K562 (cell line): ENCODE measurements at regions not wholly inside any gene's neighbourhood (a gene's known extent, or its start where the extent isn't known, plus 50 kb on each side); places are given as distances from the start of the nearest gene placed in this dataset.

Source experiments
- ATAC-seq: fragments of 200-7000 bp; cut with Tn5 transposase; 3 replicates; pipeline ENCODE4 v1.9.1; 2020; ENCODE audit warnings: moderate library complexity
- BruUV-seq: library from RNA; stranded (reverse); fragments of 400-500 nt; replicated peaks from 2 replicates; lab custom pipeline; 2021; lab: Mats Ljungman, UMichigan
- CTCF ChIA-PET: fragments of 300-600 bp; formaldehyde crosslinking; extraction: SDS; loops from one replicate; lab custom pipeline; 2021; ENCODE audit warnings: low intra/inter-chr PET ratio; lab: Yijun Ruan, JAX
- POLR2A ChIA-PET: fragments of 300-600, 350-650 bp; sonication (Branson Sonifier 250); formaldehyde crosslinking; extraction: SDS; loops from one replicate; lab custom pipeline; 2021; ENCODE audit warnings: antibody characterized with exemption, inconsistent platforms; lab: Yijun Ruan, JAX
- DNase-seq, 4 experiments: peaks; one replicate each; pipeline versions ENCODE4 v3.0.0 to v3.0.0-alpha.2; 2011 to 2018; ENCODE audit warnings: low spot score in 3 of 4, mixed read lengths in 3 of 4; ENCODE audit errors: extremely low read depth in 1 of 4
- FAIRE-seq: peaks from 2 replicates; lab custom pipeline; 2011; peaks lifted over from hg19 to GRCh38; lab: Jason Lieb, UNC
- H2AFZ ChIP-seq: 2 replicates; pipeline ENCODE4 v1.6.0; 2011; ENCODE audit warnings: low read depth, low read length, control low read depth, inconsistent platforms
- H3K27ac ChIP-seq: fragments of 200-600 bp; 3 replicates; pipeline ENCODE4 v1.8.0; 2011; ENCODE audit warnings: low read depth, mild to moderate bottlenecking, control low read depth, inconsistent platforms, low read length, moderate library complexity, mixed read lengths; ENCODE audit errors: extremely low read depth
- H3K27me3 ChIP-seq, 2 experiments: fragments of 300-600 bp in 1 of 2; 2 replicates in 1 of 2; 3 replicates in 1 of 2; pipeline versions ENCODE4 v1.6.0 to v1.8.0; 2011; ENCODE audit warnings: inconsistent platforms in 2 of 2, low read length in 2 of 2, mild to moderate bottlenecking in 1 of 2, mixed read lengths in 1 of 2, moderate library complexity in 1 of 2; ENCODE audit not compliant: control insufficient read depth in 2 of 2, insufficient read depth in 2 of 2
- H3K36me3 ChIP-seq: fragments of 300-600 bp; 3 replicates; pipeline ENCODE4 v1.8.0; 2011; ENCODE audit warnings: mild to moderate bottlenecking, low read length, inconsistent platforms; ENCODE audit not compliant: control insufficient read depth, insufficient read depth
- H3K4me1 ChIP-seq, 2 experiments: fragments of 200-600 bp in 1 of 2; replicated peaks in 1 of 2; 2 replicates in 1 of 2; 3 replicates in 1 of 2; pipeline versions ENCODE4 v1.5.1 to v1.8.0; 2011; ENCODE audit warnings: inconsistent platforms in 2 of 2, low read length in 2 of 2, mild to moderate bottlenecking in 1 of 2, mixed read lengths in 1 of 2, moderate library complexity in 1 of 2; ENCODE audit not compliant: control insufficient read depth in 2 of 2, insufficient read depth in 2 of 2
- H3K4me2 ChIP-seq: 2 replicates; pipeline ENCODE4 v1.6.1; 2011; ENCODE audit warnings: low read length, control low read depth, inconsistent platforms, mixed read lengths; ENCODE audit not compliant: insufficient read depth
- H3K4me3 ChIP-seq: fragments of 200-600 bp; sonication (generic), shearing (Covaris generic); 2 replicates; pipeline ENCODE4 v1.5.1; 2016; ENCODE audit warnings: control low read depth, inconsistent platforms
- H3K79me2 ChIP-seq: fragments of 200-600 bp; 3 replicates; pipeline ENCODE4 v1.8.0; 2011; ENCODE audit warnings: low read length, inconsistent platforms; ENCODE audit not compliant: control insufficient read depth, insufficient read depth
- H3K9ac ChIP-seq, 2 experiments: 2 replicates each; pipeline versions ENCODE4 v1.6.0 to v1.6.1; 2011; ENCODE audit warnings: low read depth in 2 of 2, low read length in 2 of 2, control low read depth in 1 of 2, inconsistent platforms in 1 of 2, mild to moderate bottlenecking in 1 of 2, mixed read lengths in 1 of 2; ENCODE audit not compliant: insufficient read depth in 1 of 2
- H3K9me1 ChIP-seq: one replicate; pipeline ENCODE4 v1.6.0; 2011; ENCODE audit warnings: inconsistent platforms, mild to moderate bottlenecking, low read length, moderate library complexity; ENCODE audit not compliant: control insufficient read depth, insufficient read depth
- H3K9me3 ChIP-seq: replicated peaks from 2 replicates; pipeline ENCODE4 v1.5.1; 2011; ENCODE audit warnings: low read depth, low read length, inconsistent platforms; ENCODE audit not compliant: control insufficient read depth, insufficient read depth
- H4K20me1 ChIP-seq: replicated peaks from 2 replicates; pipeline ENCODE4 v1.6.1; 2011; ENCODE audit warnings: low read length, inconsistent platforms, mixed read lengths; ENCODE audit not compliant: control insufficient read depth, insufficient read depth
- CREB3 ChIP-seq: fragments of 450-650 bp; conservative IDR thresholded peaks from 2 replicates; pipeline ENCODE4 v1.6.1; 2016; ENCODE audit warnings: missing genetic modification characterization, low read depth, mild to moderate bottlenecking, missing compliant biosample characterization, moderate library complexity
- CREM ChIP-seq: IDR thresholded peaks from 2 replicates; pipeline ENCODE4 v1.6.1; 2014; ENCODE audit warnings: antibody characterized with exemption, low read depth
- FOXA3 ChIP-seq, 2 experiments: fragments of 450-650 bp in 1 of 2; sonication (generic) in 1 of 2; formaldehyde crosslinking; IDR thresholded peaks in 1 of 2; conservative IDR thresholded peaks in 1 of 2; 2 replicates each; pipeline versions ENCODE4 v1.4.0 to v1.8.0; 2020 to 2022; ENCODE audit warnings: mild to moderate bottlenecking in 2 of 2, missing genetic modification reagents in 1 of 2
- HMBOX1 ChIP-seq: sonication (generic); IDR thresholded peaks from 2 replicates; pipeline ENCODE4 v1.6.1; 2016
- NFE2L1 ChIP-seq: fragments of 450-650 bp; IDR thresholded peaks from 2 replicates; pipeline ENCODE4 v1.6.1; 2016; ENCODE audit warnings: missing genetic modification characterization, low read depth, mild to moderate bottlenecking, missing compliant biosample characterization, moderate library complexity, borderline replicate concordance
- NR2C2 ChIP-seq, 2 experiments: fragments of 200-800 bp in 1 of 2; sonication (Bioruptor generic) in 1 of 2; sonication (generic) in 1 of 2; formaldehyde crosslinking in 1 of 2; IDR thresholded peaks; 2 replicates each; pipeline versions ENCODE4 v1.6.1 to v1.8.0; 2016 to 2022; ENCODE audit warnings: mild to moderate bottlenecking in 1 of 2, missing compliant biosample characterization in 1 of 2, missing genetic modification characterization in 1 of 2, missing genetic modification reagents in 1 of 2
- RERE ChIP-seq: sonication (generic); formaldehyde crosslinking; IDR thresholded peaks from 2 replicates; pipeline ENCODE4 v1.8.0; 2023; ENCODE audit warnings: missing genetic modification reagents, mild to moderate bottlenecking, borderline replicate concordance
- ZNF696 ChIP-seq: fragments of 250-450 bp; sonication (Bioruptor Pico); conservative IDR thresholded peaks from 2 replicates; pipeline ENCODE4 v1.4.0; 2020; ENCODE audit warnings: mild to moderate bottlenecking, moderate library complexity
- in situ Hi-C: fragments of 300-500 bp; cut with MboI; formaldehyde crosslinking; loops from 4 replicates; pipeline ENCODE4 v1.15.0; 2018; ENCODE audit warnings: inconsistent platforms, mixed read lengths
- intact Hi-C: fragments of 100-400 bp; cut with micrococcal nuclease; formaldehyde crosslinking; loops from 2 replicates; pipeline ENCODE4 v1.14.2; 2022
- TF ChIP-seq, protein P1 (sequence below): fragments of 450-650 bp; formaldehyde crosslinking; IDR thresholded peaks from 2 replicates; pipeline ENCODE4 v1.4.0; 2020; ENCODE audit warnings: mild to moderate bottlenecking, moderate library complexity

- no peak overlapping the region for H3K9ac ChIP-seq
- no peaks in the 10 kb centered on the region for H4K20me1 ChIP-seq
- FAIRE-seq (no peak), DNase-seq (no peak), ATAC-seq (no peak)
- in situ Hi-C loops: no loop called here
- H3K27me3 ChIP-seq: no peaks in the 10 kb centered on the region
- no peak overlapping the region for H3K4me2 ChIP-seq
- H3K36me3 ChIP-seq: no peaks in the 10 kb centered on the region
- CTCF ChIA-PET: no interaction called here
- no peak overlapping the region for H3K27ac ChIP-seq
- H2AFZ ChIP-seq: no peak overlapping the region
- no peaks in the 10 kb centered on the region for H3K9me1 ChIP-seq
- H3K9me3 ChIP-seq: no peaks in the 10 kb centered on the region
- POLR2A ChIA-PET: no interaction called here
- BruUV-seq: no TSS peak
- H3K4me1 ChIP-seq: no peaks in the 10 kb centered on the region
- intact Hi-C loops: no loop called here
- H3K79me2 ChIP-seq: no peaks in the 10 kb centered on the region
- no peak overlapping the region for H3K4me3 ChIP-seq
- TF ChIP-seq RERE (no peak), NR2C2 (CRISPR knock-in tag; IDR thresholded peaks at IDR 0.05) (no peak), NR2C2 (tag; IDR thresholded peaks at IDR 0.05) (no peak), ZNF696 (CRISPR knock-in tag) (no peak), CREM (no peak), HMBOX1 (no peak), FOXA3 (CRISPR knock-in tag; conservative IDR thresholded peaks at IDR 0.05 in 1 of 2, IDR thresholded peaks at IDR 0.05 in 1 of 2) (no peak), NFE2L1 (tag) (no peak), CREB3 (no peak)
- TF ChIP-seq, protein P1, sequence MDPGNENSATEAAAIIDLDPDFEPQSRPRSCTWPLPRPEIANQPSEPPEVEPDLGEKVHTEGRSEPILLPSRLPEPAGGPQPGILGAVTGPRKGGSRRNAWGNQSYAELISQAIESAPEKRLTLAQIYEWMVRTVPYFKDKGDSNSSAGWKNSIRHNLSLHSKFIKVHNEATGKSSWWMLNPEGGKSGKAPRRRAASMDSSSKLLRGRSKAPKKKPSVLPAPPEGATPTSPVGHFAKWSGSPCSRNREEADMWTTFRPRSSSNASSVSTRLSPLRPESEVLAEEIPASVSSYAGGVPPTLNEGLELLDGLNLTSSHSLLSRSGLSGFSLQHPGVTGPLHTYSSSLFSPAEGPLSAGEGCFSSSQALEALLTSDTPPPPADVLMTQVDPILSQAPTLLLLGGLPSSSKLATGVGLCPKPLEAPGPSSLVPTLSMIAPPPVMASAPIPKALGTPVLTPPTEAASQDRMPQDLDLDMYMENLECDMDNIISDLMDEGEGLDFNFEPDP (CRISPR knock-in tag): no peak
These were observed 1235.7 kb upstream of the MAP3K7 start for GRCh38 chr6:91822581-91822980.
